K562 (cell line): ENCODE measurements at regions not wholly inside any gene's neighbourhood (a gene's known extent, or its start where the extent isn't known, plus 50 kb on each side); places are given as distances from the start of the nearest gene placed in this dataset.

Experiments used
- ATAC-seq: fragments of 200-7000 bp; cut with Tn5 transposase; 3 replicates; pipeline ENCODE4 v1.9.1; 2020; ENCODE audit warnings: moderate library complexity
- BruUV-seq: library from RNA; stranded (reverse); fragments of 400-500 nt; replicated peaks from 2 replicates; lab custom pipeline; 2021; lab: Mats Ljungman, UMichigan
- CTCF ChIA-PET: fragments of 300-600 bp; formaldehyde crosslinking; extraction: SDS; loops from one replicate; lab custom pipeline; 2021; ENCODE audit warnings: low intra/inter-chr PET ratio; lab: Yijun Ruan, JAX
- POLR2A ChIA-PET: fragments of 300-600, 350-650 bp; sonication (Branson Sonifier 250); formaldehyde crosslinking; extraction: SDS; loops from one replicate; lab custom pipeline; 2021; ENCODE audit warnings: antibody characterized with exemption, inconsistent platforms; lab: Yijun Ruan, JAX
- DNase-seq, 4 experiments: peaks; one replicate each; pipeline versions ENCODE4 v3.0.0 to v3.0.0-alpha.2; 2011 to 2018; ENCODE audit warnings: low spot score in 3 of 4, mixed read lengths in 3 of 4; ENCODE audit errors: extremely low read depth in 1 of 4
- FAIRE-seq: peaks from 2 replicates; lab custom pipeline; 2011; peaks lifted over from hg19 to GRCh38; lab: Jason Lieb, UNC
- H2AFZ ChIP-seq: 2 replicates; pipeline ENCODE4 v1.6.0; 2011; ENCODE audit warnings: low read depth, low read length, control low read depth, inconsistent platforms
- H3K27ac ChIP-seq: fragments of 200-600 bp; 3 replicates; pipeline ENCODE4 v1.8.0; 2011; ENCODE audit warnings: low read depth, mild to moderate bottlenecking, control low read depth, inconsistent platforms, low read length, moderate library complexity, mixed read lengths; ENCODE audit errors: extremely low read depth
- H3K27me3 ChIP-seq, 2 experiments: fragments of 300-600 bp in 1 of 2; 2 replicates in 1 of 2; 3 replicates in 1 of 2; pipeline versions ENCODE4 v1.6.0 to v1.8.0; 2011; ENCODE audit warnings: inconsistent platforms in 2 of 2, low read length in 2 of 2, mild to moderate bottlenecking in 1 of 2, mixed read lengths in 1 of 2, moderate library complexity in 1 of 2; ENCODE audit not compliant: control insufficient read depth in 2 of 2, insufficient read depth in 2 of 2
- H3K36me3 ChIP-seq: fragments of 300-600 bp; 3 replicates; pipeline ENCODE4 v1.8.0; 2011; ENCODE audit warnings: mild to moderate bottlenecking, low read length, inconsistent platforms; ENCODE audit not compliant: control insufficient read depth, insufficient read depth
- H3K4me1 ChIP-seq, 2 experiments: fragments of 200-600 bp in 1 of 2; replicated peaks in 1 of 2; 2 replicates in 1 of 2; 3 replicates in 1 of 2; pipeline versions ENCODE4 v1.5.1 to v1.8.0; 2011; ENCODE audit warnings: inconsistent platforms in 2 of 2, low read length in 2 of 2, mild to moderate bottlenecking in 1 of 2, mixed read lengths in 1 of 2, moderate library complexity in 1 of 2; ENCODE audit not compliant: control insufficient read depth in 2 of 2, insufficient read depth in 2 of 2
- H3K4me2 ChIP-seq: 2 replicates; pipeline ENCODE4 v1.6.1; 2011; ENCODE audit warnings: low read length, control low read depth, inconsistent platforms, mixed read lengths; ENCODE audit not compliant: insufficient read depth
- H3K4me3 ChIP-seq: fragments of 200-600 bp; sonication (generic), shearing (Covaris generic); 2 replicates; pipeline ENCODE4 v1.5.1; 2016; ENCODE audit warnings: control low read depth, inconsistent platforms
- H3K79me2 ChIP-seq: fragments of 200-600 bp; 3 replicates; pipeline ENCODE4 v1.8.0; 2011; ENCODE audit warnings: low read length, inconsistent platforms; ENCODE audit not compliant: control insufficient read depth, insufficient read depth
- H3K9ac ChIP-seq, 2 experiments: 2 replicates each; pipeline versions ENCODE4 v1.6.0 to v1.6.1; 2011; ENCODE audit warnings: low read depth in 2 of 2, low read length in 2 of 2, control low read depth in 1 of 2, inconsistent platforms in 1 of 2, mild to moderate bottlenecking in 1 of 2, mixed read lengths in 1 of 2; ENCODE audit not compliant: insufficient read depth in 1 of 2
- H3K9me1 ChIP-seq: one replicate; pipeline ENCODE4 v1.6.0; 2011; ENCODE audit warnings: inconsistent platforms, mild to moderate bottlenecking, low read length, moderate library complexity; ENCODE audit not compliant: control insufficient read depth, insufficient read depth
- H3K9me3 ChIP-seq: replicated peaks from 2 replicates; pipeline ENCODE4 v1.5.1; 2011; ENCODE audit warnings: low read depth, low read length, inconsistent platforms; ENCODE audit not compliant: control insufficient read depth, insufficient read depth
- H4K20me1 ChIP-seq: replicated peaks from 2 replicates; pipeline ENCODE4 v1.6.1; 2011; ENCODE audit warnings: low read length, inconsistent platforms, mixed read lengths; ENCODE audit not compliant: control insufficient read depth, insufficient read depth
- C11orf30 ChIP-seq: fragments of 450-650 bp; IDR thresholded peaks from 2 replicates; pipeline ENCODE4 v1.6.1; 2016; ENCODE audit warnings: low read depth, mild to moderate bottlenecking
- JUND ChIP-seq, 2 experiments: IDR thresholded peaks; 2 replicates in 1 of 2; 3 replicates in 1 of 2; pipeline ENCODE4 v1.6.1; 2011; ENCODE audit warnings: borderline replicate concordance in 2 of 2, low read depth in 2 of 2, low read length in 2 of 2, improper control_type of control experiment in 1 of 2, missing biosample characterization in 1 of 2, missing genetic modification characterization in 1 of 2, missing genetic modification reagents in 1 of 2
- POLR2AphosphoS5 ChIP-seq: IDR thresholded peaks from 2 replicates; pipeline ENCODE4 v1.6.1; 2011; ENCODE audit warnings: mild to moderate bottlenecking, low read depth, low read length, moderate library complexity; ENCODE audit not compliant: control insufficient read depth, insufficient read depth
- TAF7 ChIP-seq: fragments of 450-650 bp; IDR thresholded peaks from 2 replicates; pipeline ENCODE4 v1.6.1; 2016; ENCODE audit warnings: missing genetic modification characterization, missing compliant biosample characterization
- WGBS: fragments of 100-300 bp; shearing (Covaris generic); methylation state at CpG from one replicate; pipeline ENCODE4 v1.1.6; 2016; ENCODE audit warnings: low coverage, mixed read lengths; ENCODE audit not compliant: insufficient coverage; ENCODE audit errors: missing lambda C conversion rate; 5-methylcytosine and 5-hydroxymethylcytosine counted together
- in situ Hi-C: fragments of 300-500 bp; cut with MboI; formaldehyde crosslinking; loops from 4 replicates; pipeline ENCODE4 v1.15.0; 2018; ENCODE audit warnings: inconsistent platforms, mixed read lengths
- intact Hi-C: fragments of 100-400 bp; cut with micrococcal nuclease; formaldehyde crosslinking; loops from 2 replicates; pipeline ENCODE4 v1.14.2; 2022
- TF ChIP-seq, protein P1 (sequence below): sonication (generic); formaldehyde crosslinking; IDR thresholded peaks from 2 replicates; pipeline ENCODE4 v1.8.0; 2022; ENCODE audit warnings: missing genetic modification reagents, mild to moderate bottlenecking, moderate library complexity, borderline replicate concordance

DNA sequence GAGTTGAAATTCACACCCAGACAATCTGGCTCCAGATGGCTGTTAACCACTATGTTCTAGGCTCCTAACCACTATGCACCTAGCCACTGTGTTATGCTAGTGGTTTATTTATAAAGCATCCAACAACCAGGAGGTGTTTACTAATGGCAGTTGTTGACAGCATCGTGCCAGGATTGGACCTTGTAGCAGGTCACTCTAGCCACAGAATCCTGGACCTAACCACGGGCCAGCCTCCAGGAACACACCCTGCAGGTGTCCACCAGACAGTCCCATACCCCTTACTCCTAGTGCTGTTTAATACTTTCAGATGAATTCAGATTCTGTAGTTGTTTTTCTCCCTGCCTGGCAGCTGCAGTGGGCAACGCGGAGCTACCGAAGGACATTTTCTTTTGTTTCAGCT, 109.4 kb upstream of the MYL2 start:
- BruUV-seq, result no TSS peak
- FAIRE-seq, result no peak
- POLR2A ChIA-PET, result no interaction called here
- DNase-seq, result no peak
- H3K9me3 ChIP-seq, result no peaks in the 10 kb centered on the region
- H3K79me2 ChIP-seq, result no peaks in the 10 kb centered on the region
- WGBS, result 0% methylated on average over 5 of the region's 5 CpGs
- H3K36me3 ChIP-seq, result no peaks in the 10 kb centered on the region
- CTCF ChIA-PET, result no interaction called here
- no peaks in the 10 kb centered on the region for H4K20me1 ChIP-seq
- TF ChIP-seq JUND (IDR thresholded peaks at IDR 0.05; ENCODE audit: borderline replicate concordance, low read depth, low read length) (no peak), JUND (tag; IDR thresholded peaks at IDR 0.05; ENCODE audit: borderline replicate concordance, low read depth, low read length) (no peak), POLR2AphosphoS5 (no peak), TAF7 (tag) (no peak), C11orf30 (no peak)
- TF ChIP-seq, protein P1, sequence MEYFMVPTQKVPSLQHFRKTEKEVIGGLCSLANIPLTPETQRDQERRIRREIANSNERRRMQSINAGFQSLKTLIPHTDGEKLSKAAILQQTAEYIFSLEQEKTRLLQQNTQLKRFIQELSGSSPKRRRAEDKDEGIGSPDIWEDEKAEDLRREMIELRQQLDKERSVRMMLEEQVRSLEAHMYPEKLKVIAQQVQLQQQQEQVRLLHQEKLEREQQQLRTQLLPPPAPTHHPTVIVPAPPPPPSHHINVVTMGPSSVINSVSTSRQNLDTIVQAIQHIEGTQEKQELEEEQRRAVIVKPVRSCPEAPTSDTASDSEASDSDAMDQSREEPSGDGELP (CRISPR knock-in tag), result no peak
- no peak overlapping the region for H3K27ac ChIP-seq
- H2AFZ ChIP-seq, result no peak overlapping the region
- H3K4me2 ChIP-seq, result no peak overlapping the region
- ATAC-seq, result no peak
- H3K9me1 ChIP-seq, result no peaks in the 10 kb centered on the region
- in situ Hi-C loops (no loop called here), intact Hi-C loops (loop anchor here (10.0 kb wide), 1 partner anchor 155 kb away; no protein-coding TSS in a partner anchor)
- H3K27me3 ChIP-seq, result peaks cover 2 to 15% of the 10 kb centered on the region in 2 experiments; a peak in 3 of 5 replicates
- H3K4me1 ChIP-seq, result peaks cover 0 to 4% of the 10 kb centered on the region in 2 experiments; a peak in 1 of 5 replicates
- H3K9ac ChIP-seq, result no peak overlapping the region
- H3K4me3 ChIP-seq, result no peak overlapping the region
